DMS114 treated with DMSO at 0.1 percent for 48 hours (cell line): ENCODE measurements at regions not wholly inside any gene's neighbourhood (a gene's known extent, or its start where the extent isn't known, plus 50 kb on each side); places are given as distances from the start of the nearest gene placed in this dataset.

Experiments used
- DNase-seq: peaks from one replicate; lab custom pipeline; 2025; ENCODE audit not compliant: unreplicated experiment; lab: John Stamatoyannopoulos, UW

DNA sequence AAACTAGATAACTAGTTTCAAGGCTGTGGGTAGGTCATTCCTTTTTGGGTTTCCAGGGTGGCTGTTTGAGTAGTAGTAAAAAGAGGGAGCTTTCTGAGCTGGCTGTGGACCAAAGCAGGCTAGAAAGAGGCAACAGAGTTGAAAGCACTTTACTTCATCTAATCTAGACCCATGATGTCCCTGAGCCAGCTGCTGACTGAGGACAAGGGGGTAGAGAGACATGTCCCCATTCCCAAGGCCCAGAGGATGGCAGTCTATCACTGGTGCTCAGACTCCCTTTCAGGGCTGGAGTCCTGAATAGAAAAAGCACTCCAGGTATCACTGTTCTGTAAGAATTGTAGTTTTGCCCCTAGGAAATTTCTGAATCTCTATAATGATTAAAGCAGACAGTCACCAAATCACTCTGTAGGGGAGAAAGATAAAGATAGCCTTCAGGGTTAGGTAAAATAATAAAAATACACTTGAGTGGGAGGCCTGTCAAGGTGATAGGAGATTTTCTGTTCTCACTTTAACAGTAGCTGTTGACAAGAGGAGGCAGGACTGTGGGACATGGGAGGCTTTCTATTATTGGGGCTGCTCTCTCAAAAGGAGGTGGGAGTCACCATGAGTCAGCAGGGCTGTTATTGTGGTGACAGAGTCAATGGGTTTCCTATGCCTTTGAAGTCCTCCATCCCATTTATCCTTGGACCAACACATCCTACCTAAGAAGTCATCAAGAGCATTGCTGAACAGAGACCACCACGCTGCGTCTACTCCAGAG, 190.2 kb upstream of the MPHOSPH6 start:
- DNase-seq: no peak

DNA sequence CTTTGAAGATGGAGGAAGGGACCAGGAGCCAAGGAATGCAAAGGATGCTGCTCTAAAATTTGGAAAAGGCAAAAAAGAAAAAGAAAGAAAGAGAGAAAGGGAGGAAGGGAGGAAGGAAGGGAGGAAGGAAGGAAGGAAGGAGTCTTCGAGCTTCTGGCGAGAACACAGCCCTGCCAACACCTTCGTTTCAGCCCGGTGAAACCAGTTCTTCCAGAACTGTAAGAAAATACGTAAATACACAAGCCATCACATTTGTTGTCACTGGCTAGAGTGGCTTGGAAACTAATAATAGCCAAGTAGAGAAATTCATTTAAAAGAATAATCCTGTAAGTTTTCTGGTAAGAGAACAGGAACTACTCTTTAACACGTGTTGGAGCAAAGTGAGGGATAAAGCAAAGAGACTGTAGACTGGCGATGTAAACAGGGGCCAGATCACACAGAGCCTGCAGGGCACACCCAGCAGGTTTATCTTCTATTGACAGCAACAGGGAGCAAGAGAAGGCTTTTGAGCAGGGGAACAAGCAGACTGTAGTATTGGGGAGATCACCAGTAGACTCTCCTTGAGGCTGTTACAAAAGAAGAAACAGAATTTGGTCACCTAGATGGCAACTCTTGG, 188.7 kb upstream of the MPHOSPH6 start:
- no peak for DNase-seq

DNA sequence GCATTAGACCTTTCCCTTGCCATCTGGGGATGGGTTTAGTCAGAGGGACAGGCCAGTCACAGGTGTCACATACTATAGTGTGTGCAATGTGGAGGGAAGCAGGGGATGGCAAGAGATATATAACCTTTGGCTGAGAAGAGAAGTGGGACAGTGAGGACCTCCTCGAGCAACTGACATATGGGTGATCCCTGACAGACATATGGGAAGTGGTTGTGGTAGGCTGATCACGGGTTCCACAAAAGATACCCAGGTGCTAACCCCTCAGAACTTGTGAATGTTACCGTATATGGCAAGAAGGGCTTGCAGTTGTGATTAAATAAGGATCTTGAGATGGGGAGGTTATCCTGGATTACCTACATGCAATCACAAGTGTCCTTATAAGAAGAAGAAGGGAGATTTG, 188.1 kb upstream of the MPHOSPH6 start:
- DNase-seq: no peak

DNA sequence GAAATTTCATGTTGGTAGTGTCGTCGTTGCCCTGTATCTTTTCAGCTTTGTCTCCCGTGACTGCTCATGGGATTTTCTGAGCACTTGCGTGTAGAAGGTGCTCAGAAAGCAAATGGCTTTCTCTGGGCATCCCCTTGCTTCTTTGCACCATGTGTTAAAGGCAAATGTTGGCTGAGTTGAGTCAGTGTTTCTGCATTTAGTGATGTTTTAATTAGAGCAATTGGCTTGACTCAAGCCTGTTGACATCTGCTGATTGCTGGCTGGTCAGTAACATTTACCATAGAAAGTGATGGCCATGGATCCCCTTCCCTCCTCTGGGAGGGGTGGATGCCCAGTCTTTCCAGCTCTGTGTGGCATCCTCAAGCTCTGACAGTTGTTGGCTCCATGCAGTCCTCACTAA, 187.2 kb upstream of the MPHOSPH6 start:
- no peak for DNase-seq

DNA sequence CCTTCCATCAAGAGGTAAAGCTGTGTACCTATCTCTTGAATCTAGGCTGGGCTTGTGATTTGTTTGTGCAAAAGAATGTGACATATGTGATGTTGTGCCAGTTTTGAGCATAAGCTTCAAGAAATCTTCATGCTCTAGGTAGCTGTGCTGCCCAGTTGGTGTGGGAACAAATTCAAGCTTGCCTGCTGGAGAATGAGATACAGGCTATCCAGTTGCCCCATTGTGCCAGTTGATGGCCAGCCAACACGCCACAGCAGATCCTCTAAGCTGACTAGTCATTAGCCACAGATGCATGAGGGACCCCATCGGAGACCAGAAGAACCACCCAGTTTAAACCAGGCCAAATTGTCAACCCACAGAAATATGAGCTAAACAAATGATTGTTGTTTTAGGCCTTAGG, 180.5 kb upstream of the MPHOSPH6 start:
- no peak for DNase-seq

DNA sequence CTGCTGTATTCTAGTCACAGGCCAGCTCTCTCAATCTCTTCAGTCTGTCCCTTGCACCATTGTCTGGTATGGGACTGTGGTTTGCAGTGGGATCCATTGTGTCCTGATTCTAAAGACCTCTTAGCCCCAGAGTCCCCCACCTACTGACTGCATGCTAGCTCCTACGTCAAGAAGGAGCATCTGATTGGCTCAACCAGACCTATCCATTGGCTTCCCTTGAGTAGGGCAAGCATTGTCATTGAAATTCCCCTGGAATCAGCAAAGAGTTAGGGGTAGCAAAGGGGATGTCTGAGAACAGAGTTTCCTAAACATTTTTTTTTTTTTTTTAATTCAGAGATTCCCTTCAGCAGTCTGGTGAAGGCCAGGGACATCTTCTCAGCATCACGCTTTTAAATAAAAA, 175.3 kb upstream of the MPHOSPH6 start:
- no peak for DNase-seq

DNA sequence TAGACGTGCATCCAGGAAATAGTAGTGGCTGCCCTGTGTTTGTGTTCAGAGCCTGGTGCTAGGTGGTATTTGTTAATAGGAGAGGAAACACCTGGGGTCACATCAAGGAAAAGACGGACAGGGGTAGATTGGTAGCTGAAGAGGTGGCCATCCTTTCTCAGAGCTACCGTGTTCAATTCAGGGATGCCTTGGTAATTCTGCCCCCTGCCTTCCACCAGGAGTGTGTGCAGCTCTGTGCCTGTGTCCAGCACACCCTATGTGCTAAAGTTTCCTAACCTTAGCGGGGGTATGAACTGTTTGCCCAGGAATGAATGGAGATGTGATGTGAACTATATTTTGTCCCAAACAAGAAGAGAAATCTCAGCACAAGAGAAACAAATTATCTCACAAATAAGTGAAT, 174.1 kb upstream of the MPHOSPH6 start:
- DNase-seq: no peak

DNA sequence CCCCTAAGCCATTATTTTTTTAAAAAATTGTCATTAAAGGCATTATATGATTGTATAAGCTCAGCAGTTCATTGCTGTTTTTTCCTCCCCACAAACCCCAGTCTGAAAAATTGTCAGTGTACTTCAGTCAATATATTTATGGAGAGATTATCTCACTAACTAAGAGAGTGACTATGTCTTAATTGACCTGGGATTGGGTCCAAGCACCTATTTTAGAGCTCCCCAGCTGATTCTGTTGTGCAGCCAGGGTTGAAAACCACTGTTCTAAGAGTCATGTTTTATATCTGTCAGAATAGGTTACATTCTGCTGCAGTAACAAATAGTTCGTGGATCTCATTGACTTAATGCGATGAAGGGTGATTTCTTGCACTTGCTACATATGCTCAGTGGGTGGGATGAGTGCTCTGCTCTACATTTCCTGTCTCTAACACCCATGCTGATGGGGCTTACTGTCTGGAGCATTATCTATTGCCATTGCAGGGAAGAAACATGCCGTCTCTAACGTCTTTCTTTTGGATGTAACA, 171.2 kb upstream of the MPHOSPH6 start:
- DNase-seq: no peak

DNA sequence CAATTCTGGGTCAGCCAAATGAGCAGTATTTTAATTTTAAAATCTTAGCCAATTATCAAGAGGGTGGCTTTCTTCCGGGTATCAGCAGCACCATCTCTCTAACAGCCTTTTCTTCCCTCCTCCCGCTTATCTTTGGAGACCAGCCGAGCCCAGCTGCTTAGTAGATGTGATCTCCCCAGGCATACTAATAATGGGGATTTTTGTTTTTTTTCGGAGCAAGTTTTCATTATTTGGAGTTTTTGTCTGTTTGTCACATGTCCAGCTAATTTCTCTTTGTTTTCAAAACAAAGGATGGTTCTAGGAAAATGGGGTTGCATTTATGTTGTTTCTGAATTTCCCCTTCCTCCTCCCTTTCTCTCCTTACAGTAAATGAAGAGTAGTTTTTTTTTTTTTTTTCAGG, 170.5 kb upstream of the MPHOSPH6 start:
- no peak for DNase-seq

DNA sequence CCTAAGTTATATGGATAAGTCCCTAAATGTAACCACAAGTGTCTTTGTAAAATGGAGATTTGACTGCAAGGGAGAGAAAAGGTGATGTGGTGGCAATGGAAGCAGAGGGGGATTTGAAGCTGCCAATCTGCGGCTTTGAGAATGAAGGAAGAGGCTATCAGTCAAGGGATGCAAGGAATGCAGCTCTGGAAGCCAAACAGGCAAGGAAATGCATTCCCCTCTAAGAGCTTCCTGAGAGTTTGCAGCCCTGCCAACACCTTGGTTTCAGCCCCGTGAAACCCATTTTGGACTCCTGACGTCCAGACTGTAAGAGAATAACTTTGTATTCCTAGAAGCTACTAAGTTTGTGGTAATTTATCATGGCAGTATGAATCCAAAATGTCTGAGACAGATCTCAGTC, 167.3 kb upstream of the MPHOSPH6 start:
- no peak for DNase-seq

DNA sequence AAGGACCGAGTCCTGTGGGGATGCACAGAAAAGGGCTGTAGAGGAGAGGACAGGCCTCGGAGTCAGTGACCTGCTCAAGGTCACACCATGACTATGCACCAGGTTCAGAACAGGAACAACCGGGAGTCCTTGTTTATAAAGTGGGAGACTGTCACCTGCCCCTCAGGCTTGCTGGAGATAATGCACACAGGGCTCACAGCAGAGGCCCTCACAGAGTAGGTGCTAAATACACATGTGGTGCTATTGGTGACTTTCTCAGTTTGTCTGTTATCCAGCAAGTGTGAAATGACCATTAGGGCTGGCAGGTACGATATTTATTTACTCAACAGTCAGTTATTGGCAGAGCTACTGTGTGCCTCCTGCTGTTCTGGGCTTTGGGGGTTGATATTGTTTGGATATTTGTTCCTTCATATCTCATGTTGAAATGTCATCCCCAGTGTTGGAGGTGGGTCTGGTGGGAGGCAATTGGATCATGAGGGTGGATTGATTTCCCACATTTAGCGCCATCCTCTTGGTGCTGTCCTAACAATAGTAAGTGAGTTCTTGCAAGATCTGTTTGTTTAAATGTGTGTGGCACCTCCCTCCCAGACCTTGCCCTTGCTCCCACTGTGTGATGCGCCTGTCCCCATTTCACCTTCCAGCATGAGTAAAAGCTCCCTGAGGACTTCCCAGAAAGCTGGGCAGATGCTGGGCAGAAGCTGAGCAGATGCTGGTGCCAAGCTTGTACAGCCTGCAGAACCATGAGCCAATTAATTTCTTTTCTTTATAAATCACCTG, 162.1 kb upstream of the MPHOSPH6 start:
- no peak for DNase-seq

DNA sequence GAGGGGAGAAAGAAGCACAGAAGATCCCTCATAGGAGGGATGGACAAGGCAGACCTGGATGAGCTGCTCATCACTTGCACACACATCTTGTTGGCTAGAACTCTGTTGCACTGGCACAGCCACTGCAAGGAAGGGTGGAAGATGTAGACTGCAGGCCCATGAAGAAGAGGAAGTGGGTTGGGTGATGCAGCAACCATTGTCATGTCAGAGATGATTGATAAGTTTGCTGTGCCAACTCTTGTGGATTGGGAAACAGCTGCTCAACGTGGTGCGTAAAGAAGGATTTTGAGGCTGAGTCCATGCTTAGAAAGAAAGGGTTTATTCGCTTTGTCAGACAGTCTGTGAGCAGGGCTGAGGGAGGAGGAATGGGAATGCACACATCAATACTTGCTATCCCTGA, 161.4 kb upstream of the MPHOSPH6 start:
- no peak for DNase-seq

DNA sequence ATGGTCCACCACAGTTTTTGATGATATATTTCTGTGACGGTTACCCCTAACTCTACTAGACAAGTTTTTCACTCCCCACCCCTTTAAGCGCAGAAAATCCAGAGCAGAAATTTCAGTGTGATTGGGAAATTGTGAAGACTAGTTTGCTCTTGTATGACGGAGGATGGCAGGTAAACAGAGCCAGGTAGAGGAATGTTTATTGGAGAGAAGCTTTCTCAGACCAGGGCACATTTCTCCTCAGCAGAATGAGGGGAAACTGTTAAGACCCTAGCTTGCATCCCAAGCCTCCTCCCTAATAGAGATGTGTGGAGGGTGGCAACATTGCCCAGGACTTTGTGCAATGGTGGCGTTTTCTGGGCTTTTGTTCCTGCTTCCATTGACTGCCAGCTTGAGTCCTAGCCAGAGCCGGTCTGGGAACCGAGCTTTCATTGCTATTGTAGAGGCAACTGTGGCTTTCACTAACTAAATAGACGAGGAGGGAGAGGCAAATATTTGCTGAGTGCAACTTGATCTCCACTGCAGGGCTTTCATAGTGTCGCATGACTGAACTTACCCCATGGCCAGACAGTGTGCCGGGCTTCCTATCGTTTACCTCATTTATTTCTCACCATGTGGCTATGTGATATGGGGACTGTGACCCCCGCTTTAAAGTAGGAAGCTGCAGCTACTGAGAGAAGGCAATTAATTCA, 159.6 kb upstream of the MPHOSPH6 start:
- DNase-seq: no peak

DNA sequence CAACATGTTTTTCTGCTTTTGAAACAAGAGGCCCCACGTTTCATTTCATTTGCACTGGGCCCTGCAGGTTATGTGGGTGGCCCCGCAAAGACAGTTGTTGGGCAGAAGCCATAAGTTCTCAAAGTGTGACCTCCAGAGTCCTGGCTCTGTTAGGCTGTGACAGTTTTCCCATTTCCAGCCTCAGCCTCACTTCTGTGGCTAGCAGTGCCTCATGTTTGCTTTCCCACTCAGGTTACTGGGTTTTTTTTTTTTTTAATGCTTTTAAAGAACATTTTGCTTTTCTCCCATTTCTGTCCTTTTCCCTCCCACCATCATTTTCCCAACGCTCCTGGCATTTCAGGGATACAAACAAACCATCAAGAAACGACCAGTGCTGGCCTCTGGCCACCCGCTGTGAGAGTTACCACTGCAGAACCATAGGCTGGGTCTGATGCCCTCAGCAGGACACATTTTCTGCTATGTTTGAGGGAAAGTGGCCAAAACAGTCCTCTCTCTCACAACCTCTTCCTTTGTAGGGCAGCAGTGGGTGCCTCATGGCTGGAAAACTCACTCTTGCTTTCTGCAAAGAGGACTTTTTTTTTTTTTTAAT, 159.0 kb upstream of the MPHOSPH6 start:
- DNase-seq: no peak

DNA sequence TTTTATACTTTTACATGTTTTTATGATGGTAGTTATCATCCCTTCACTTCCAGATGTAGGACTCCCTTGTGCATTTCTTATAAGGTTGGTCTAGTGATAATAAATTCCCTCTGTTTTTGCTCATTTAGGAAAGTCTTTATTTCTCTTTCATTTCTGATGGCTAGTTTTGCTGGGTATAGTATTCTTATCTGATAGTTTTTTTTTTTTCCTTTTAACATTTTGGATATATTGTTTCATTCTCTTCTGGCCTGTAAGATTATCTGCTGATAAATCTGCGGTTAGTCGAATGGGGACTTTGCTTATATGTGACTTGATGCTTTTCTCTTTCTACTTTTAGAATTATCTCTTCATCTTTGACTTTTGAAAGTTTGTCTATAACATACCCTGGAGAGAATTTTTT, 153.1 kb upstream of the MPHOSPH6 start:
- DNase-seq: no peak

DNA sequence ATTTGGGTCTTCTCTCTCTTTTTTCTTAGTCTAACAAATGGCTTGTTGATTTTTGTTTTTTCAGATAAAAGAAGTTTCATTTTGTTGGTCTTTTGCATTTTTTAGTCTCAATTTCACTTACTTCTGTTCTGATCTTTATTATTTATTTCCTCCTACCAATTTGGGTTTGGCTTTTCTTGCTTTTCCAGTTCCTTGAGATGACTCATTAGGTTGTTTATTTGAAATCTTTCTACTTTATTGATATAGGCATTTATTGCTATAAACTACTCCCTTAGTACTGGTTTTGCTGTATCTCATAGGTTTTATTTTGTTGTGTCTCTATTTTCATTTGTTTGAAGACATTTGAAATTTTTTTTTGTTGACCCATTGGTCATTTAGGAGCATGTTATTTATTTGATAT, 152.2 kb upstream of the MPHOSPH6 start:
- no peak for DNase-seq

DNA sequence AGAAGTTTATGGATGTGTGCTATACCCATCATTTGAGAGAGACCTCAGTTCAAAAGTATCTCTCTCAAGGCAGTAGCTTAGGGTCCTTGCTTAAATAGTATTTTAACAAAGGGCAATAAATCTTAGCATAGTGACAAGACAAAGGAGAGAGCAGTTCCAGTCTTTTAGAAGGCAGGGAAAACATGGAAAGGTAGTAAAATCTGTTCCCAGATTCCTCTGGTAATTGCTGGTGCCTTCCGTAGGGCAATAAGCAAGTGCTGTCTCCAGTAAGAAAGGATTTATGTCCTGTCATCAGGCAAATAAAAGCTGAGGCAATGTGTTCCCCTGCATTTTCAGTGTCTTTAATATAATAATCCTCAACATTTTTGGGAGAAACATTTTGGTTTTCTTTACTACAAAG, 149.0 kb upstream of the MPHOSPH6 start:
- no peak for DNase-seq

DNA sequence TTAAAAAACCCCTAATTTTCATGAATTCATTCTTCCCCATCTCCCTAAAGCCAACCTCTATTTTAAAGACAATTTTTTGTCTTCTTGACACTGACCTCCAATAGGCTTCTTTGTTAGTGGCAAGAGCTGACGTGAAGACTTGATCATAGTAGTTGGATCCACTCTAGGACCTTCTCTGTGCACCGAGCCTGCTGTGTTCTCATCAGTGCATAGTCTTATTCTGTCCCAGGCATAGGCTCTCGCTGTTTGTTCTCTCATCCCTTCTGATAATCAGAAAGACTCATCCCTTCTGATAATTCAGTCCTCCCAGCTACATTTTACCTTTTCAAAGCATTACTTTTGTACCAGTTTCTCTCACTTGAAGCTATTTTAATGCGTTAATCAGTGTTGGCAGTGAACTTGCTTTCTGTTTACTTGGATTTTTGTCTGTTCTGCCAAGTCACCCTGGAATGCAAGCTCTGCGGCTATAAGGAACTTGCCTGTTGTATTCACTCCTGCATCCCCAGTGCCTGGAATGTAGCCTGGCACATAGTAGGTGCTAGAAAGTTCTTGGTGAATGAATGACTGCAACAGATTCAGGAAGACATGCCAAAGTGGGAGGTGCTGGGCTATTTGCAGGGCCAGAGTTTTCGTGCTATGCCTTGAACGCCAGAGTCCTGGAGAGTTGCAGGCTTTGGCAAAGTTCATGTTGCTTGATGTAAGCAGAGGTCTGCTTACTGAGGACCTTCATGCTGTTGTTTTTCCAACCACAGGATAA, 147.6 kb upstream of the MPHOSPH6 start:
- DNase-seq: no peak

DNA sequence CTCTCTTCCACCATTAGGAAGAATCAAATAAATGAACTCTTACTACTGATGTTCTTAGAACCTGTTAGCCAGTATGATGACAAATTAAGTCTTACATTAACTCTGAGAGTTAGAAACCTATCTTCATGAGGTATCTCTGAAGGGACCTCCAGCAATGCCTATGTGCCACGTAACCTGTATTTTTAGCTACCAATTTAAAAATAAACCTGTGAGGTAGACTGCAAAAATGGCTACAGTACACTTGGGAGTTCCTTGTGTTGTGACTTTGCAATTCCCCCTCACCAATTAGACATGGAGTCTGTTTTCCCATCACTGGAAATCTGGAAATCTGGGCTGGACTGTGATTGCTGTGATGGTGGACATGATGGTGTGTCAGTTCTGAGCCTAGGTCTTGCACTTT, 143.7 kb upstream of the MPHOSPH6 start:
- DNase-seq: no peak

DNA sequence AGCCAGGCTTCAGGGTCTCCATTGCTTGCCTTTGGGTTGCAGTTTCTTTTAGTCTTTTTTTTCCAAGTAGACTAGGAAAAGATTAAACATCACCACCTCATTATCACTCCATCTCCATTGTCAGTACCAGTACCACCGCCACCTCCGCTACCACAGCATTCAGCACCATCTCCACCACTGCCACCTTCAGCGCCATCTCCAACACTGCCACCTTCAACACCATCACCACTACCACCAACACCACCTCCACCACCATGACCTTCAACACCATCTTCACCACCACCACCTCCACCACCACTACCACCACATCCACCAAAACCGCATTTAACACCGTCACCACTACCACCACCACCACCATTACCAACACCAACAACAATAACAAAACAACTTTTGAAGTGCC, 141.5 kb upstream of the MPHOSPH6 start:
- DNase-seq: no peak
